T-helper 22 cell (primary cell): ENCODE measurements at regions not wholly inside any gene's neighbourhood (a gene's known extent, or its start where the extent isn't known, plus 50 kb on each side); places are given as distances from the start of the nearest gene placed in this dataset.
A peak's percentile ranks its signal among the peaks of the same experiment; 100 is the strongest.
"Not testable (repeated sequence)": the region's sequence is repeated elsewhere in the genome, so short reads cannot be mapped to it uniquely, and the experiment has no call there.

Source experiments
- DNase-seq: peaks from one replicate; pipeline ENCODE4 v3.0.0-alpha.2; 2020; ENCODE audit warnings: low read depth

GRCh38 chr7:145102199-145102598 is 266.3 kb upstream of the TPK1 start:
- not testable (repeated sequence) for DNase-seq

GRCh38 chr7:145092766-145093165 is 256.9 kb upstream of the TPK1 start:
- no peak for DNase-seq

GRCh38 chr7:145088111-145088745 is 252.4 kb upstream of the TPK1 start:
- DNase-seq = no peak

GRCh38 chr7:145082366-145083161 is 246.7 kb upstream of the TPK1 start:
- DNase-seq = no peak

GRCh38 chr7:145065473-145065872 is 229.6 kb upstream of the TPK1 start:
- no peak for DNase-seq

- DNase-seq = no peak
Observed at GRCh38 chr7:145064114-145064513, 228.3 kb upstream of the TPK1 start.

- DNase-seq = no peak
Observed at GRCh38 chr7:145053781-145054180, 217.9 kb upstream of the TPK1 start.

GRCh38 chr7:145050415-145050814 is 214.6 kb upstream of the TPK1 start:
- DNase-seq = no peak

GRCh38 chr7:145036604-145037405 is 201.0 kb upstream of the TPK1 start:
- peak; percentile 2 for DNase-seq

- DNase-seq = no peak
Observed at GRCh38 chr7:145031162-145031561, 195.3 kb upstream of the TPK1 start.

GRCh38 chr7:145030754-145031153 is 194.9 kb upstream of the TPK1 start:
- DNase-seq = no peak

GRCh38 chr7:145020454-145020853 is 184.6 kb upstream of the TPK1 start:
- no peak for DNase-seq

- no peak for DNase-seq
Observed at GRCh38 chr7:145016068-145016467, 180.2 kb upstream of the TPK1 start.

- DNase-seq = no peak
Observed at GRCh38 chr7:145009876-145010275, 174.0 kb upstream of the TPK1 start.

- no peak for DNase-seq
Observed at GRCh38 chr7:145005601-145006000, 169.7 kb upstream of the TPK1 start.

GRCh38 chr7:144997512-144997911 is 161.7 kb upstream of the TPK1 start:
- no peak for DNase-seq

- no peak for DNase-seq
Observed at GRCh38 chr7:144995495-144995894, 159.6 kb upstream of the TPK1 start.

- DNase-seq = no peak
Observed at GRCh38 chr7:144991041-144991440, 155.2 kb upstream of the TPK1 start.

GRCh38 chr7:144987686-144988085 is 151.8 kb upstream of the TPK1 start:
- no peak for DNase-seq

- no peak for DNase-seq
Observed at GRCh38 chr7:144982133-144982532, 146.3 kb upstream of the TPK1 start.

- no peak for DNase-seq
Observed at GRCh38 chr7:144975882-144976281, 140.0 kb upstream of the TPK1 start.

GRCh38 chr7:144969787-144970186 is 133.9 kb upstream of the TPK1 start:
- no peak for DNase-seq

GRCh38 chr7:144960763-144961162 is 124.9 kb upstream of the TPK1 start:
- DNase-seq = no peak
